Hepatocyte (in vitro differentiated cells): ENCODE measurements at regions not wholly inside any gene's neighbourhood (a gene's known extent, or its start where the extent isn't known, plus 50 kb on each side); places are given as distances from the start of the nearest gene placed in this dataset.

ENCODE experiments used
- CTCF ChIP-seq: fragments of 200-600 bp; sonication (generic); IDR thresholded peaks from 2 replicates; pipeline ENCODE4 v1.5.1; 2016; ENCODE audit warnings: antibody characterized with exemption, mild to moderate bottlenecking; ENCODE audit not compliant: poor library complexity
- EZH2 ChIP-seq: fragments of 200-600 bp; sonication (generic); IDR thresholded peaks from 2 replicates; pipeline ENCODE4 v1.6.1; 2016; ENCODE audit warnings: antibody characterized with exemption, mild to moderate bottlenecking, borderline replicate concordance
- EZH2phosphoT487 ChIP-seq: fragments of 200-600 bp; sonication (generic); IDR thresholded peaks from one replicate; pipeline ENCODE4 v1.6.1; 2018; ENCODE audit warnings: antibody characterized with exemption, mild to moderate bottlenecking, low read depth, moderate library complexity; ENCODE audit not compliant: unreplicated experiment, severe bottlenecking

DNA sequence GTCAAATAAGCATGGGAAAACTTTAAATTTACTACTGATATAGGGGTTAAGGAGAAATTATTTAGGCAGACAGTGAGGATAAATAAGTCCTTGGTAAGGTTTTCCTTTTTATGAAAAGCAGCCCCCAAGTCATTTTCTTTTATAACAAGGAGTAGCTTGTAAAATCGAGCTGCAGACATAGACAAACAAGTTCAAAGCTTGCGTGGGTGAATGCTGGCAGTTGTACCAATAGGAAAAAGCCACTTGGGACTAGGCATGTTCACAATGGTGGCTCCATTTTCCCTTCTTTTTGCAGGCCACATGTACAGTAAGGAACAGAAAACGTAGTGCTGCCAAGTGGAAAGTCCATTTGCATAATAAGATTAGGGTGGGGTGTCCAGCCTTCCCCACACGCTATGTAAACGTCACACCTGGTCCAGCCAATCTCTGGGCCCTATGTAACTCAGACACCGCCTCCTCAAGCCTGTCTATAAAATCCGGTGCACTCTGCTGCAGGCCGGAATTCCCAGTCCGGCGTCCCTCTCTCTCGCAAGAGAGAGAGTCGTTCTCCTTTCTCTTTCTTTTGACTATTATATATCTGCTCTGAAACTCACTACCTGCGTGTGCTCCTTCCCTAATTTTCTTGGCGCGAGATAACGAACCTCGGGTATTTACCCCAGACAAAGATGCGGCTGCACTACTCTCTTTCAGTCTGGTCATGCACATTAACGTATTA, 217.1 kb upstream of the MAN1A1 start:
- TF ChIP-seq CTCF (no peak), EZH2 (no peak), EZH2phosphoT487 (no peak)
